ENCODE measurements at regions not wholly inside any gene's neighbourhood (a gene's known extent, or its start where the extent isn't known, plus 50 kb on each side); places are given as distances from the start of the nearest gene placed in this dataset.
A peak's percentile ranks its signal among the peaks of the same experiment; 100 is the strongest.

GRCh38 chr3:124556636-124557035, 173.6 kb upstream of the UMPS start:
- Mint-ChIP-seq H3K27me3 (no peaks in the 10 kb centered on the region), H3K9me3 (no peaks in the 10 kb centered on the region), H3K4me3 (no peak overlapping the region), H3K27ac (no peak overlapping the region), H3K4me1 (ENCODE audit: unreplicated experiment) (peaks cover 36% of the 10 kb centered on the region), H3K36me3 (no peaks in the 10 kb centered on the region)
- no peak for TF ChIP-seq CTCF (conservative IDR thresholded peaks at IDR 0.05)
- no peak for DNase-seq (ENCODE audit: extremely low spot score, unreplicated experiment)

- no peak for TF ChIP-seq CTCF (conservative IDR thresholded peaks at IDR 0.05)
- no peaks in the 10 kb centered on the region for H3K9me3 Mint-ChIP-seq
- no peak for DNase-seq (ENCODE audit: extremely low spot score, unreplicated experiment)
- H3K36me3 Mint-ChIP-seq: no peaks in the 10 kb centered on the region
- H3K27ac Mint-ChIP-seq: no peak overlapping the region
- H3K4me3 Mint-ChIP-seq: no peak overlapping the region
- no peaks in the 10 kb centered on the region for H3K27me3 Mint-ChIP-seq
- peaks cover 30% of the 10 kb centered on the region for H3K4me1 Mint-ChIP-seq (ENCODE audit: unreplicated experiment)
Measured at GRCh38 chr3:124557433-124558232, 172.6 kb upstream of the UMPS start.

- H3K36me3 Mint-ChIP-seq: no peaks in the 10 kb centered on the region
- no peak for TF ChIP-seq CTCF (conservative IDR thresholded peaks at IDR 0.05)
- no peak overlapping the region for H3K27ac Mint-ChIP-seq
- no peaks in the 10 kb centered on the region for H3K9me3 Mint-ChIP-seq
- H3K27me3 Mint-ChIP-seq: no peaks in the 10 kb centered on the region
- DNase-seq (ENCODE audit: extremely low spot score, unreplicated experiment): no peak
- H3K4me1 Mint-ChIP-seq (ENCODE audit: unreplicated experiment): peaks cover 30% of the 10 kb centered on the region
- no peak overlapping the region for H3K4me3 Mint-ChIP-seq
Measured at GRCh38 chr3:124558991-124559845, 171.0 kb upstream of the UMPS start.

- peak; percentile 80 for DNase-seq (ENCODE audit: extremely low spot score, unreplicated experiment)
- Mint-ChIP-seq H3K27ac (no peak overlapping the region), H3K27me3 (no peaks in the 10 kb centered on the region), H3K36me3 (no peaks in the 10 kb centered on the region), H3K4me3 (no peak overlapping the region), H3K4me1 (ENCODE audit: unreplicated experiment) (peaks cover 34% of the 10 kb centered on the region), H3K9me3 (no peaks in the 10 kb centered on the region)
- TF ChIP-seq CTCF (conservative IDR thresholded peaks at IDR 0.05): peak; percentile 93
Measured at GRCh38 chr3:124559846-124560574, 170.2 kb upstream of the UMPS start.

- Mint-ChIP-seq H3K4me1 (ENCODE audit: unreplicated experiment) (peaks cover 41% of the 10 kb centered on the region), H3K27ac (no peak overlapping the region), H3K27me3 (no peaks in the 10 kb centered on the region), H3K9me3 (no peaks in the 10 kb centered on the region), H3K36me3 (no peaks in the 10 kb centered on the region), H3K4me3 (no peak overlapping the region)
- TF ChIP-seq CTCF (conservative IDR thresholded peaks at IDR 0.05): no peak
- no peak for DNase-seq (ENCODE audit: extremely low spot score, unreplicated experiment)
Measured at GRCh38 chr3:124560666-124561215, 169.5 kb upstream of the UMPS start.
